Stimulated activated CD8-positive, alpha-beta memory T cell treated with anti-CD3 and anti-CD28 coated beads, Interleukin-15, amount 100 ng/mL, for 4 hours (primary cell): ENCODE measurements at regions not wholly inside any gene's neighbourhood (a gene's known extent, or its start where the extent isn't known, plus 50 kb on each side); places are given as distances from the start of the nearest gene placed in this dataset.

Source experiments
- DNase-seq, 2 donors: peaks; one replicate each; pipeline ENCODE4 v3.0.0-alpha.2; 2020; ENCODE audit warnings: low read depth in 2 of 2

DNA sequence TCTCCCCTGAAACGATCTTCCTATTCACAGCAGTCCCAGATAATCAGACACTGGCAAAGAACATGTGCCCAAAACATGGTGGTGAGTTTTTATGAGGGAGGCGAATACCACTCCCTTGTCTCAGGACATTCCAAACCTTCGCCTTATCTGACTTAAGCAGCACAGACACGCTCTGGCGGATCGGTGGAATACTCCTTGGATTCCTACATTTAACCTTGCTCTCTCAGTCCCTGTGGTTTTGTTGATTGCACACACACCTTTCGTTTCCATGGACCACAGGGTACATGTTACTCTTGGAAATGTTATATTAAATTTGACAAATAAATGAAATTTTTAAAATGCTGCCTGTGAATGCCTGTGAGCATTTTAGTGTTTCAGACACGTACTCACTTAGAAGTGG lies 87.8 kb upstream of the CPEB4 start:
- DNase-seq = no peak

DNA sequence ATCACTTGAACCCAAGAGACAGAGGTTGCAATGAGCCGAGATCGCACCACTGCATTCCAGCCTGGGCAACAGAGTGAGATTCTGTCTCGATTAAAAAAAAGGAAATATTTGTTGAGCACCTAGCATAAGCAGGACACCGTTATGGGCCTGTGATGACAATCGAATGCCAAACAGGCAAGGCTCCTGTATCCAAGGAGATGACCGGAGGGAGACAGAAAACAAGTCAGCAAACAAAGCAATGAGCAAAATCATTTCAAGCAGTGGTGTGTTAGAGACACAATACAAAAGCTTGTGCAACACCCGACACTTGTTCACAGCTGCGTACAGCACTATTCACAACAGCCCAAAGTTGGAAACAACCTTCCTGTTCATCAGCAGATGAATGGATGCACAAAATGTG lies 87.1 kb upstream of the CPEB4 start:
- DNase-seq = no peak

DNA sequence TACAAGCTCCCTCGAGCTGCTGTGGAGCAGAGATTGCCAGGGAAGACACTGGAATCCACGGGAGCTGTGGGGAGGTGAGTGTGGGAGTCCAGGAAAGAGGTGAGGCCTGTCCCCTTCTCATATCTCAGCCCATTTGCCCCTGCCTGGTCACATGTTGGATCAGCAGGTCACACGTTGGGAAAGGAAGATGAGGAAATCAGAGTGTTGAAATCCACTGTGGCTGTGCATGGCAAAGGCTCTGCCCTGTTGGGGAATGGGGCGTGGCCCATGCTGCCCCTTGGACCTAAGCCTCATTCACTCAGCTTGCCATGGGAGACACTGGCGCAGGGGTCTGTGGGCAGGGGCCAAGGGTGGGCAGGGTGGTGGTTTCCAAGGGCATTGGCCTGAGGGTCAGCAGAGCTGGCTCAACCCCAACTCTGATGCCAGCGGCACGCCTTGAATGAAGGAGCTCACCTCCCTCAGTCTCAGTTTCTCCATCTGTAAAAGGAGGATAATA lies 85.4 kb upstream of the CPEB4 start:
- no peak for DNase-seq

DNA sequence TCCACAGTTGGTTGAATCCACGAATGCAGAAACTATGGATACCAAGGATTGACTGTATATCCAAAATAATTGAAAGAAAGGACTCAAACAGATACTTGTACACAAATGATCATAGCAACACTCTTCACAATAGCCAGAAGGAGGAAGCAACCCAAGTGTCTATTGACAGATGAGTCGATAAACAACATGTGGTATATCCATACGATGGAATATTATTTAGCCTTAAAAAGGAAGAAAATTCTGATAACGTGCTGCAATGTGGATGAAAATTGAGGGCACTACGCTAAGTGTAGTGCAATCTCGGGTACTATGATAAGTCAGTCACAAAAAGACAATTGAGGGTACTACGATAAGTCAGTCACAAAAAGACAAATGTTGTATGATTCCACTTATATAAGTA lies 83.6 kb upstream of the CPEB4 start:
- no peak for DNase-seq

DNA sequence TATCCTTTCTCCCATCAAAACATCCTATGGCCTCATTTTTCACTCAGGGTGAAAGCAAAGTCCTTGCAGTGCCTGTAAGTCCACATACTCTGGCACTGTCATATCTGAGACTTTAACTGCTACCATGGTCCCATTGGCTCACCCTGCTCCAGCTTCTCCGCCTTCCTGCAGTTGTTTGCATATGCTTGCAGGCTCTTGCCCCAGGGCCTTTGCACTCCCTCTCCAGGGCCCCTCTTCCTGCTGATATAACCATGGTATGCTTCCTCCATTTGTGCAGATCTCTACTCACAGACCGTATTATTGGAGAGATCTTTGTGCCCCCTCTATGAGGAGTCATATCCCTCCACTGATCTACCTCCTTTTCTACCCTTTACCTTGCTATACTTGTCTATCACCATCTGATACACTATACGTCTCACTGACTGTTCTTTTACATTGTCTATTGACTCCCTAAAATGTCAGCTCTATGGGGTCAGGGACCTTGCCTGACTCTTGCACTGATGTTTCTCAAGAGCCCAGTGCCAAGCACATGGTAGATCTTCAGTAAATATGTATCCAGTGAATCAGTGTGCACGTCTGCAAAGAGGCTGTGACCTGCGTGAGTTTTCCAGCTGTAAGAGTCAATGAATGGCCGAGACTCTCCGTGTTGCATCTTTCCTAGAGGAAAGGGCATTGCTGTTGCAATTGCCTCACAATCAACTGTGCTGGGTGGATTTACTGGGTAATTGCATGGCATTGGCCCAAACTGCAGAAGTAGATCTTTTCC lies 81.7 kb upstream of the CPEB4 start:
- DNase-seq = no peak

DNA sequence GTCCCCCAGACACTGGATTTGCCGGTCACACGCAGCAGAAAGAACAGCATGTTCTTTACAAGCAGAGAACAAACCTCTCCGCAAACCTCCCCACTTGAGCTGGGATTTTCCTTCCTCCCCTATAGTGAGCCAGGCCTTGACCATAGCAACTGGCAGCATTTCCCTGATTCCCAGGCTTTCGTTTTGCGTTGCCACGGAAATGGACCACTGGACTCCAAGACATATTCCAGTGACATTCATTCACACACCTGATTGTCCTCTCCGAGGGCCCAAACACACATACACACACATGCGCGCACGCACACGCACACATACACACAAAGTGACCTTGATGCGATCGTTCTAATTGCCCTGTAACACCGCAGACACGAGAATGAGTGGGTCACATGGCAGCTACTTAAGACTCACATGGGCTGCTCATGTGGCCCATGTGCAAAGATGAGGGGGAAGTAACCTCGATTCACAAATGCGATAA lies 80.9 kb upstream of the CPEB4 start:
- DNase-seq = no peak

DNA sequence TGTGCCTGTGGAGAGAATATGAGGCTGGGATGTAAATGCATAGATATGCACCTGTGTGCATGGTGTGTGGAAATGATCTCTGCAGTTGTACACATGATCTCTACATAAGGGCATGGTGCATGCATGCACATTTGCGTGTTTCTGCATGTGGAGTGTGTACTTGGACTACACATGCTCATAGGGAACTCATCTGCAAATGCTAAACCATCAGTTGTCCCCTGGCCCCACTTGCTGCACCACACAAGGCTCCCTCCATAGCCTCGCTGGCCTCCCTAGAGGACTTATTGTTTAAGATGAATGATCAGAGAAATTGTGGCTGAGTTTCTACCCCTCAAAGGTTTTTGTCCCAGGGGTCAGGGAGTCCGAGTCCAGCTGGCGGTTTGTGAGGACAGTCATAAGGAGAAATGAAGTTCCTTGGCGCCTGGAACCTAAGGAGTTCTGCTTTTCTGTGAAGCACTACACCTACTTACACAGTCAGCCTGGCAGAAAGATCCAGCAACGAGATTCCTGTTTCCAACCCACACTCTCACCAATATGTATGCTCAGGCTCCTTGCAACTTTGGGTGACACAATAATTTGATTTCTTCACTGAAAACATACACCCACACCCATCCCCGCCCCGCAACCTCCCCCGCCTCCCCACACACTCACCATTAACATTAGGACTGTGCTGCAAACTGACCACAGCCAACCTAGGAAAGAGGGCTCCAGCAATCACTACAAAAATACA lies 79.9 kb upstream of the CPEB4 start:
- no peak for DNase-seq

DNA sequence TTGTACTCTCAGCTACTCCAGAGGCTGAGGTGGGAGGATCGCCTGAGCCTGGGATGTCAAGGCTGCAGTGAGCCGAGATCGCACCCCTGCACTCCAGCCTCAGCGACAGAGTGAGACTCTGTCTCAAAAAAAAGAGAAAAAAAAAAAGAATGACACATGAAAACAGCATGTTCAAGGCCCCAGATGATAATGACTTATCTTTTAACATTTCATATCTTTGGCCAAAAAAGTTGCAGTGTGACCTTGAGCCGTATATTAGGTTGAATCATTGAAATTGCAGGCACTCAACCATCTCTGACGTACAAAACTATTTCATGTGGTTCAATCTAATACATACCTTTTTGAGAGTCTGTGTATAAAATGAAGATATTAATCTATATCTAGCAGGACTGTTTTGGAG lies 79.1 kb upstream of the CPEB4 start:
- no peak for DNase-seq

DNA sequence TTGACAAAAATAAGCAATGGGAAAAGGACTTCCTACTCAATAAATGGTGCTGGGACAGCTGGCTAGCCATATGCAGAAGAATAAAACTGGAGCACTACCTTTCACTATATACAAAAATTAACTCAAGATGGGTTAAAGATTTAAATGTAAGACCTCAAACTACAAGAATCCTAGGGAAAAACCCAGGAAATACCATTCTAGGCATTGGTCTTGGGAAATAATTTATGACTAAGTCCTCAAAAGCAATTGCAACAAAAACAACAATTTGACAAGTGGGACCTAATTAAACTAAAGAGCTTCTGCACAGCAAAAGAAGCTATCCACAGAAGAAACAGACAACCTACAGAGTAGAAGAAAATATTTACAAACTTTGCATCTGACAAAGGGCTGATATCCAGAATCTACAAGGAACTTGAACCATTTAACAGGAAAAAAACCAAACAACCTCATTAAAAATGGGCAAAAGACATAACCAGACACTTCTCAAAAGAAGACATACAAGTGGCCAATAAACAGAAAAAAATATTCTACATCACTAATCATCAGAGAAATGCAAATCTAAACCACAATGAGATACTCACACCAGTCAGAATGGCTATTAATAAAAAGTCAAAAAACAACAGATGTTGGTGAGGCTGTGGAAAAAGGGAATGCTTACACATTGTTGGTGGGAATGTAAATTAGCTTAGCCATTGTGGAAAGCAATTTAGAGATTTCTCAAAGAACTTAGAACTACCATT lies 75.2 kb upstream of the CPEB4 start:
- DNase-seq = no peak

DNA sequence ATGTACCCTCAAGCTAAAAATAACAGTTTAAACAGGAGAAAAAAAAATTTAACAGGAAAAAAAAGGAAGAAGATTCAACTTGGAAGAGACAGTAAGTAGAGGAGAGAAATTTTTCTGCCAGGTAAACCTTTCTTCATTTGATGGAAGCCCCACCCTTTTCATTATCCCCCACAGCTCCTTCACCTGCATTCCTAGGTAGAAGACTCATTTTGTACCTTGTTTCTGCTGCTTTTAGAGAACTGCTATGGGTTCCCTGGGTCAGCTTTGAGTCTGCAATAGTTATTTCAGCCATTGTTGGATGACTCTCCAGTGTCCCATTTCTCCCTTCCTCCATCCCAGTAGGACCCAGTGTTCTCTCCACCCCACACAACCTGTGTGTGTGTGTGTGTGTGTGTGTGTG lies 74.1 kb upstream of the CPEB4 start:
- no peak for DNase-seq

DNA sequence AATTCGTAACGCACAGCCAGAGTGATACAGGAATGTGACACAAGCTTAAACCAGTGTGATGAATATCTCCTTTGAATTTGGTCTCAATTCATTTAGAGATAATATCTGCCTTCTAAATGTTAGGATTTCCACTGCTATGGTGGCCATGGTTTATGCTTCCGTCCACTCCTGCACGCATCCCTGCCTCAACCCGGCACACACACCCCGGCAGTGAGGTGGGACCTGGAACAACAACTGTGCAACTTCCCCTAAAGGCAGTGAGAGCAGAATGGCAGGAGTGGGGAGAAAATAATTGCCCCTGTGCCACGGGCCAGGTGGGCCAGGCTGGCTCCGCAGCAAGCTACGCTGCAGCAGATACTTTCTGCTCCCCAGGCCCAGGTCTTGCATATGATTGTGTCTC lies 72.6 kb upstream of the CPEB4 start:
- no peak for DNase-seq

DNA sequence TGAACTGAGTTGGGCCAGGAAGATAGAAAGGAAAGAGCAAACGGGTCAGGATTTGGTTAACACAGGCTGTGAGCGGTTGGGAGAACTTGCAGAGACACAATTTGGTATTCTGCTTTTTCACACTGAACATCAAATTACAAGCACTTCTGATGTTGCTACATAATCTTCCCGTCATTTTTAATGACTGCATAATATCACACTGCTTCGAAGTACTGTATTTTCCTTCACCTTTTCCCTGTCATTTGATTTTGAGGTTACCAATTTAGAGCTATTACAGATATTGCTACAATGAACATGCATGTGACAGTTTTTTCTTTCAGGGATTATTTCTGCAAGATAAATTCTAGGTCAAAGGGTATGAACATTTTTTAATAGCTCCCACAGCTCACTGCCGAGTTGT lies 71.4 kb upstream of the CPEB4 start:
- DNase-seq = no peak

DNA sequence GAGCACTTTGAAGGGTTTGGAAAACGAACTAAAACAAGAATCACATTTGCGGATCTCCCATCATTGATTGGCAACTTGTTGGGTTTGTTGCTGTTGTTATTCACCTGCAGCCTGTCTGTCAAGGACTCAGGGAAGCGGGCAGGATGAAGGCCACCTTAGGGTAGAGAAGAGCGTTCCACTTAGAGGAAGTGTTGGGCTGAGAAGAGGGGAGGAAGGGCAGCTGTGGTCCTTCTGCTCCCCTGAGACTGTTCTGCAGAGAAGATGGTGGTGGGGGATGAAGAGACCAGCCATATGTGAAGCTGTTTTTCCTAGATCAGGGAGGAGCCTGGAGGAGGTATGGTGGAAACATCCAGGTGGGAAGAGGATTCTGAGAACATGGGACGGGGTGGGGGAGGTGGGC lies 70.6 kb upstream of the CPEB4 start:
- no peak for DNase-seq

DNA sequence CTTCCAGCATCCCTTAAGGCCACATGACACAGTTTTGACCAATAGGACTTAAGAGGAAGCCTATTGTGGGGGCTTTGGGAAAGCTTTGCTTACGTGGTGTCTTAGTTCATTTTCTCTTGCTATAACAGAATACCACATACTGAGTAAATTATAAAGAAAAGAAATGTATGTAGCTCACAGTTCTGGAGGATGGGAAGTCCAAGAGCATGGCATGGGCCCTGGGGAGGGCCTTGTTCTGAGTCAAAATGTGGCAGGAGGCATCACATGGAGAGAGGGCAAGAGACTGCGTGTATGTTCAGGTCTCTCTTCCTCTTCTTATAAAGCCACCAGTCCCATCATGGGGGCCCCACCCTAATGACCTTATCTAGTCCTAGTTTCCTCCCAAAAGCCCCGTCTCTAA lies 68.6 kb upstream of the CPEB4 start:
- no peak for DNase-seq

DNA sequence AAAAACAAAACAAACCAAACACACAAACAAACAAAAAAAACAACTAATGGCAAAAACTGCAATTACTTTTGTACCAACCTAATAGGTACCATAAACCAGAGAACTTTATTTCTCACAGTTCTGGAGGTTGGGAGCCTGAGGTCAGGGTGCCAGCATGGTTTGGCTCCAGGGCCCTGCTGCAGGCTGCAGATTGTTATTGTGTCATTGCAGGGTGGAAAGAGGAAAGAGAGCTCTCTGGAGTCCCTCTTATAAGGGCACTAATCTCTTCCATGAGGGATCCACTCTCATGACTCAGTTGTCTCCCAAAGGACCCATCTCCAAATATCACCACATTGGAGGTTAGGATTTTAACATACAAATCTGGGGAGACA lies 64.9 kb upstream of the CPEB4 start:
- DNase-seq = no peak

DNA sequence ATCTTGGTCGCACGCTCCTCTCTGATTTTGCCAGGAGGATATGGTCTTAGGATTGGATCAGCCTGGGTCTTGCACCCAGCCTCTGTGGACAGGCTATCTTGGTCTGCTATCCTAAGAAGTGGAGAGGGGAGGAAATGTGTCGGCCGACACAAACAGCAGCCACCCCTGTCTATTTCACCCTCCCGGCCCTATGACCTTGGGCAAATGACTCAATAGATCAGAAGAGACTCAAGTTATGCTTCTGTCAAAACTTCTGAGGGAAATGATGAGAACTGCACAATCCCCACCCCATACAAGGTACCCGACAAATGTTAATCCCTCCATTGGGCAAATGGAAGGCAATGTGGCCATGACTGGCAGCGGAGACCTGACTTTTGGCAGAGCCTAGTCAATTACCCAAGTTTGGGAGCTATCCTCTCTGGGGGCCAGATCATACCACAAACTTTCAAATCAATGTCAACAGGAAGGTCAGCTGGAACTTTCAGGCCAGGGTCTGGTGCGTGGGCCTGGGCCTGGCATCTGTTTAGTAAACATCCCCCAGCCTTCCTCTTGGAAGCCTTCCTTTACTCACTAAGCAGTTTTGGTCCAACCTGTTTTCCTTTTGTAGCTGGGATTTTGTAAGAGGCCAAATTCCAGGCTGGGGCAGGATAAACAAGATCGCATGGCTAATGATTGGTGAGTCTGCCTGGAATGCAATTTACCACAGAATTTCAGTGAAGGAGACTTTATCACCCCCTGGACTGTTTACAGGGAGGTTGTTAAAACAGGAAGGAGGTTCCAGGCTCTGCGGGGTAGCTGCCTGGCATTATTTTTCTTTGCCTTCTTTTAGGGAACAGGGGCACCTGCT lies 64.2 kb upstream of the CPEB4 start:
- no peak for DNase-seq

DNA sequence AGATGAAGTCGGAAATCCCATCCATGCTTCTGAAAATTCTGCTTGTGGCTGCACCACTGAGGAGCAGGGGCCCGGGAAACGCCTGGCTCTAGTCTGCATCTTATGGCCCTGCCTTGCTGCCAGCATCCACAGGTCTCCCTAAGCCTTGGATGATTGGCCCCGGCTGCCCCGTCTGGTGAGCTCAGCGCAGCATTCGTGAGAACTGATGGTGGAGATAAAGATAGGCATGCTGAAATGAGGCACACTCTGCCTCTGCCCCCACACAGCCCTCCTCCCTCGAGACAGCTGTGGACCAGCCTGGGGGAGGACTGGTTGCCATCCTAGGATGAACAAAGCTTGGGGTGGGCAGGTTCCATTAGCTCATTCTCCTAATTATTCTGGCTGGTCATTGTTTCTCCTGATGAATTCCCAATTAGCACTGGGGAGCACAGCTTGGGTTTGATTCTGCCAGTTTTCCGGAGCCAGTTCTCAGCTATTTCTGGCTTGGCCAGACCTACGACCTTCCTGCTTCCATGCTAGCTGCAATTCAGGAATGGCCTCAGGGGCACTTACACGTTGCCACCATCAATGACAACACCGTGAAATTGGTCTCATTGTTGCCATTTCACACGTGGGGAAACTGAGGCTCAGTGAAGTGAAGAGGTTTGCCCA lies 62.8 kb upstream of the CPEB4 start:
- DNase-seq = no peak

DNA sequence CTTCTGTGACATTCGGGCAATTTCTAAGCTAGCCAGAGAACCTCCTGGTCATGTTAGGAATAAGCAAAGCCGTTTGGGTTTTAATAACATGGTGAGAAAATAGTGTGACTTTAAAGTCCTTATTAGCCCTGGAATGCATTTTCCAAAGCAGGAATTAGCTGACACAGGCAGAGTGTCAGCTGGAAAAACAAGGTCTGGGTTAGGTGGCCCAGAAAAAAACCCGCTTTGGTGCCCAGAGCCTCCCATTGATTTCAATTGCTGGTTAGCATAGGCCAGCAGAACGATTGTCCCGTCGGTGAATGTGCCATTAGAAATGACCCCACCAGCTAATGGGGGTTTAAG lies 62.1 kb upstream of the CPEB4 start:
- no peak for DNase-seq

DNA sequence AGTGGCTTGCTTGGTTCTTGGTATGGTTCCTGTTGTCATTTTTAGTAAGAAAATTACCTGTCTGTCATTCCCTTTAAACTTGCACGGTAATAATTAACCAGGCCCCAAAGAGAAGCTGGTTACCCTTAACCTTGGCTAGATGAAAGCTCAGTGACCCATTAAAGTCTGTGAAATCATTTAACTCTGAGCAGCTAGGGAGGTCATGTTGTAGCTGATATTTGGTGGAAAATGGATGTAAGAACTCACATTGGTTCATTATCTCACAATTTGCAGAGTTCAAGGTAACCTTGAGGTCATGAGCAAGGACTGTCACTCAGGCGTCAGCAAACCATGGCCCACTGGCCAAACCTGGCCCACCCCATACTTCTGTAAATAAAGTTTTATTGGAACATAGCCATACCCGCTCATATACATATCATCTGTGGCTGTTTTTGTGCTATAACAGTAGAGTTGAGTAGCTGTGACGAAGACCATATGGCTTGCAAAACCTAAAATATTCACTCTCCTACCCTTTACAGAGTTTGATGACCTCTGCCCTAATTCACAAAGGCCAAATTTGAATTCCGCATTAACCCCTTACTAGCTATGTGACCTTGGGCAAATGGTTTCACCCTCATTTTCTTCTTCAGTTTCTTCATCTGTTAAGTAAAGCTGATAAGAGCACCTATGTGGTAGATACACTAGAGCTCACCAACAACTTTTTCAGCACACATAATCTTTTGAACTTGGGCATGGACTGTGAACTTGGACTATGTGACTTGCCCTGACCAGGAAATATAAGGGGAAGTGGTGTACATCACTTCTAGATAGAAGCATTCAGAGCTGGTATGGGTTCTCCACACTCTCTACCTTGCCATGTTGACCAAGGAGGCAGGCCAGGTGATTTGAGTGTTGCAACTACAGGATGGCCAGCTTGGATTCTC lies 61.5 kb upstream of the CPEB4 start:
- DNase-seq = no peak

DNA sequence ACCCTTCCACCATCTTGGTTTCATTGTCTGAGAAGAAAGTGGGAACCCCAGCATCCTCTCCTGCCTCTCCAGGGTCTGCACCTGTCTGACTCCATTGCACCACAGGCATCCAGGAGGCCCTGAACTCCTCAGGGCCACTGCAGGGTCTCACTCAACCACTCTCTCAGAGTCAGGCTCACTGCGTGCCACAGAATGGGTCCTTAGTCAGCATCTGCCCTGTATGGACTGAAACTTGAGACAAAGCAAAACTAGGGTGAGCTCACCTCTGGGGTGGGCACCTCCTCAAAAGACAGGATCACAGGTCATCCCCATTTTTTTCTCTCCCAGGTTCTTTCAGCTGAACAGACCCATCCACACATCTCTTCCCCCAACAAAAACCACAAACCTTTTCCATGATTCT lies 59.2 kb upstream of the CPEB4 start:
- no peak for DNase-seq
